ENCODE measurements at regions not wholly inside any gene's neighbourhood (a gene's known extent, or its start where the extent isn't known, plus 50 kb on each side); places are given as distances from the start of the nearest gene placed in this dataset.

GRCh38 chr3:64414043-64414442 lies 188.8 kb upstream of the PRICKLE2 start:
- Mint-ChIP-seq H3K4me3 (ENCODE audit: low read depth) (no peak overlapping the region), H3K4me1 (ENCODE audit: low read depth) (peaks cover 26% of the 10 kb centered on the region), H3K27me3 (no peaks in the 10 kb centered on the region), H3K27ac (no peak overlapping the region), H3K9me3 (ENCODE audit: low read depth) (no peaks in the 10 kb centered on the region), H3K36me3 (ENCODE audit: insufficient read depth) (no peaks in the 10 kb centered on the region)
- no peak for DNase-seq (ENCODE audit: low spot score, unreplicated experiment)
- TF ChIP-seq CTCF (IDR thresholded peaks at IDR 0.05; ENCODE audit: unreplicated experiment): no peak

GRCh38 chr3:64411101-64411500 lies 185.8 kb upstream of the PRICKLE2 start:
- peaks cover 1% of the 10 kb centered on the region for H3K36me3 Mint-ChIP-seq (ENCODE audit: insufficient read depth)
- no peak for DNase-seq (ENCODE audit: low spot score, unreplicated experiment)
- H3K9me3 Mint-ChIP-seq (ENCODE audit: low read depth): no peaks in the 10 kb centered on the region
- no peaks in the 10 kb centered on the region for H3K27me3 Mint-ChIP-seq
- H3K4me3 Mint-ChIP-seq (ENCODE audit: low read depth): no peak overlapping the region
- H3K4me1 Mint-ChIP-seq (ENCODE audit: low read depth): peaks cover 26% of the 10 kb centered on the region
- no peak overlapping the region for H3K27ac Mint-ChIP-seq
- TF ChIP-seq CTCF (IDR thresholded peaks at IDR 0.05; ENCODE audit: unreplicated experiment): no peak

- TF ChIP-seq CTCF (IDR thresholded peaks at IDR 0.05; ENCODE audit: unreplicated experiment): no peak
- peaks cover 26% of the 10 kb centered on the region for H3K4me1 Mint-ChIP-seq (ENCODE audit: low read depth)
- H3K4me3 Mint-ChIP-seq (ENCODE audit: low read depth): no peak overlapping the region
- no peak for DNase-seq (ENCODE audit: low spot score, unreplicated experiment)
- H3K27me3 Mint-ChIP-seq: no peaks in the 10 kb centered on the region
- peaks cover 1% of the 10 kb centered on the region for H3K36me3 Mint-ChIP-seq (ENCODE audit: insufficient read depth)
- H3K27ac Mint-ChIP-seq: peak overlapping the region; percentile 56
- no peaks in the 10 kb centered on the region for H3K9me3 Mint-ChIP-seq (ENCODE audit: low read depth)
These were observed 185.0 kb upstream of the PRICKLE2 start for GRCh38 chr3:64410226-64410625.

GRCh38 chr3:64408770-64409169 lies 183.5 kb upstream of the PRICKLE2 start:
- DNase-seq (ENCODE audit: low spot score, unreplicated experiment): no peak
- Mint-ChIP-seq H3K27me3 (no peaks in the 10 kb centered on the region), H3K4me1 (ENCODE audit: low read depth) (peaks cover 24% of the 10 kb centered on the region), H3K27ac (no peak overlapping the region), H3K4me3 (ENCODE audit: low read depth) (no peak overlapping the region), H3K9me3 (ENCODE audit: low read depth) (no peaks in the 10 kb centered on the region), H3K36me3 (ENCODE audit: insufficient read depth) (peaks cover 1% of the 10 kb centered on the region)
- no peak for TF ChIP-seq CTCF (IDR thresholded peaks at IDR 0.05; ENCODE audit: unreplicated experiment)

- Mint-ChIP-seq H3K36me3 (ENCODE audit: insufficient read depth) (peaks cover 1% of the 10 kb centered on the region), H3K9me3 (ENCODE audit: low read depth) (no peaks in the 10 kb centered on the region), H3K4me3 (ENCODE audit: low read depth) (no peak overlapping the region), H3K4me1 (ENCODE audit: low read depth) (peaks cover 5% of the 10 kb centered on the region), H3K27ac (no peak overlapping the region), H3K27me3 (no peaks in the 10 kb centered on the region)
- no peak for TF ChIP-seq CTCF (IDR thresholded peaks at IDR 0.05; ENCODE audit: unreplicated experiment)
- DNase-seq (ENCODE audit: low spot score, unreplicated experiment): no peak
These were observed 181.0 kb upstream of the PRICKLE2 start for GRCh38 chr3:64406271-64406670.

Data from progenitor cell of endocrine pancreas (in vitro differentiated cells).